ENCODE measurements at regions not wholly inside any gene's neighbourhood (a gene's known extent, or its start where the extent isn't known, plus 50 kb on each side); places are given as distances from the start of the nearest gene placed in this dataset.

GRCh38 chr1:69315823-69316222, 251.9 kb upstream of the LRRC7 start:
- TF ChIP-seq BHLHE40 (IDR thresholded peaks at IDR 0.05; ENCODE audit: borderline replicate concordance) (no peak), FOXA1 (IDR thresholded peaks at IDR 0.05) (no peak), FOXM1 (IDR thresholded peaks at IDR 0.05; ENCODE audit: borderline replicate concordance) (no peak), SUZ12 (IDR thresholded peaks at IDR 0.05) (no peak), ELF4 (IDR thresholded peaks at IDR 0.05) (no peak)

All from HEK293T (cell line).